ENCODE measurements at regions not wholly inside any gene's neighbourhood (a gene's known extent, or its start where the extent isn't known, plus 50 kb on each side); places are given as distances from the start of the nearest gene placed in this dataset.

DNA sequence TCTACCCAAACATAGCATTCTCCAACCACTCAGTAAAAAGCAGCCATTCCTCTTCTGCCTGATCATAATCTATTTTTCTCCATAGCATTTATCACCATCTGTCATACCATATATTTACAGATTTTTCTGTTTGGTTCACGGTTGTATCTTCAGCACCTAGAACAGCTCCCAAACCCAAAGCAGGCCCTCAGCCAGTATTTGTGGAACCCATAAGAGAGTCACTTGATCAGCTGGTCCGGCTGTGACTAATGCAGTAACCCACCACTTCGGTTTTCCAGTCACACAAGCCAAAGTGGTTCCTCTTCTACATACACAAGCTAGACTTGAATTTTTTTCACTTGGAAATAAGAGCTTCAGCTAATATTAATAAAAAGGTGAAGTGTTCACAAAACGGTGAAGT lies 511.6 kb upstream of the CELF4 start:
- TF ChIP-seq, protein P1, sequence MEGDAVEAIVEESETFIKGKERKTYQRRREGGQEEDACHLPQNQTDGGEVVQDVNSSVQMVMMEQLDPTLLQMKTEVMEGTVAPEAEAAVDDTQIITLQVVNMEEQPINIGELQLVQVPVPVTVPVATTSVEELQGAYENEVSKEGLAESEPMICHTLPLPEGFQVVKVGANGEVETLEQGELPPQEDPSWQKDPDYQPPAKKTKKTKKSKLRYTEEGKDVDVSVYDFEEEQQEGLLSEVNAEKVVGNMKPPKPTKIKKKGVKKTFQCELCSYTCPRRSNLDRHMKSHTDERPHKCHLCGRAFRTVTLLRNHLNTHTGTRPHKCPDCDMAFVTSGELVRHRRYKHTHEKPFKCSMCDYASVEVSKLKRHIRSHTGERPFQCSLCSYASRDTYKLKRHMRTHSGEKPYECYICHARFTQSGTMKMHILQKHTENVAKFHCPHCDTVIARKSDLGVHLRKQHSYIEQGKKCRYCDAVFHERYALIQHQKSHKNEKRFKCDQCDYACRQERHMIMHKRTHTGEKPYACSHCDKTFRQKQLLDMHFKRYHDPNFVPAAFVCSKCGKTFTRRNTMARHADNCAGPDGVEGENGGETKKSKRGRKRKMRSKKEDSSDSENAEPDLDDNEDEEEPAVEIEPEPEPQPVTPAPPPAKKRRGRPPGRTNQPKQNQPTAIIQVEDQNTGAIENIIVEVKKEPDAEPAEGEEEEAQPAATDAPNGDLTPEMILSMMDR (conservative IDR thresholded peaks at IDR 0.05; ENCODE audit: low read depth, low read length), result no peak
- no peak for TF ChIP-seq EZH2 (IDR thresholded peaks at IDR 0.05; ENCODE audit: low read length, unreplicated experiment)
- no peak for TF ChIP-seq EZH2phosphoT487 (IDR thresholded peaks at IDR 0.05; ENCODE audit: borderline replicate concordance, low read length)
